Mesenchymal stem cell (in vitro differentiated cells and primary cell): ENCODE measurements at regions not wholly inside any gene's neighbourhood (a gene's known extent, or its start where the extent isn't known, plus 50 kb on each side); places are given as distances from the start of the nearest gene placed in this dataset.

Source experiments
- DNase-seq: peaks from one replicate; pipeline ENCODE4 v3.0.0-alpha.2; 2013
- H2AFZ ChIP-seq: one replicate; pipeline ENCODE4 v1.6.1; 2013; ENCODE audit warnings: low read depth, mild to moderate bottlenecking, control low read depth, inconsistent platforms, low read length, moderate library complexity
- H2AK5ac ChIP-seq: 2 replicates; pipeline ENCODE4 v1.6.1; 2013; ENCODE audit warnings: low read length, moderate library complexity, mild to moderate bottlenecking, inconsistent platforms; ENCODE audit not compliant: severe bottlenecking
- H2BK120ac ChIP-seq: one replicate; pipeline ENCODE4 v1.6.1; 2013; ENCODE audit warnings: low read depth, mild to moderate bottlenecking, inconsistent platforms, low read length, moderate library complexity
- H2BK12ac ChIP-seq, 2 experiments: one replicate each; pipeline ENCODE4 v1.6.1; 2013; ENCODE audit warnings: inconsistent platforms in 2 of 2, low read length in 2 of 2, mild to moderate bottlenecking in 2 of 2, moderate library complexity in 2 of 2, control low read depth in 1 of 2
- H2BK15ac ChIP-seq: one replicate; pipeline ENCODE4 v1.6.1; 2013; ENCODE audit warnings: mild to moderate bottlenecking, low read depth, inconsistent platforms; ENCODE audit not compliant: poor library complexity, severe bottlenecking
- H2BK5ac ChIP-seq: 2 replicates; pipeline ENCODE4 v1.6.1; 2013; ENCODE audit warnings: low read depth, mild to moderate bottlenecking, low read length, control low read depth, inconsistent platforms; ENCODE audit not compliant: poor library complexity, severe bottlenecking
- H3K14ac ChIP-seq, 2 experiments: one replicate each; pipeline ENCODE4 v1.6.1; 2013; ENCODE audit warnings: inconsistent platforms in 2 of 2, low read length in 2 of 2, control low read depth in 1 of 2, mild to moderate bottlenecking in 1 of 2, moderate library complexity in 1 of 2
- H3K18ac ChIP-seq, 2 experiments: one replicate each; pipeline ENCODE4 v1.6.1; 2013; ENCODE audit warnings: inconsistent platforms in 2 of 2, low read length in 2 of 2, control low read depth in 1 of 2, low read depth in 1 of 2, mild to moderate bottlenecking in 1 of 2
- H3K23ac ChIP-seq, 2 experiments: one replicate each; pipeline ENCODE4 v1.6.1; 2013; ENCODE audit warnings: inconsistent platforms in 2 of 2, low read length in 2 of 2, mild to moderate bottlenecking in 2 of 2, moderate library complexity in 2 of 2, control low read depth in 1 of 2
- H3K27ac ChIP-seq: 2 replicates; pipeline ENCODE4 v1.5.1; 2013; ENCODE audit warnings: mild to moderate bottlenecking, moderate library complexity, low read length, control low read depth, inconsistent platforms; ENCODE audit not compliant: poor library complexity, severe bottlenecking
- H3K27me3 ChIP-seq, 2 experiments: 2 replicates each; pipeline versions ENCODE4 v1.6.1 to v1.7.0; 2013; ENCODE audit warnings: low read length in 2 of 2, mild to moderate bottlenecking in 2 of 2, moderate library complexity in 2 of 2, control low read depth in 1 of 2, inconsistent platforms in 1 of 2; ENCODE audit not compliant: control insufficient read depth in 1 of 2, insufficient read depth in 1 of 2
- H3K36me3 ChIP-seq, 2 experiments: 2 replicates each; pipeline versions ENCODE4 v1.6.1 to v1.7.0; 2013; ENCODE audit warnings: low read length in 2 of 2, control low read depth in 1 of 2, inconsistent platforms in 1 of 2, low read depth in 1 of 2, mild to moderate bottlenecking in 1 of 2; ENCODE audit not compliant: insufficient read depth in 2 of 2, control insufficient read depth in 1 of 2
- H3K4ac ChIP-seq, 2 experiments: one replicate each; pipeline ENCODE4 v1.6.1; 2013; ENCODE audit warnings: inconsistent platforms in 2 of 2, low read length in 2 of 2, mild to moderate bottlenecking in 2 of 2, moderate library complexity in 2 of 2, control low read depth in 1 of 2, low read depth in 1 of 2
- H3K4me1 ChIP-seq: 2 replicates; pipeline ENCODE4 v1.6.1; 2013; ENCODE audit warnings: low read depth, low read length, control low read depth; ENCODE audit not compliant: control insufficient read depth, insufficient read depth
- H3K4me2 ChIP-seq: 2 replicates; pipeline ENCODE4 v1.6.1; 2013; ENCODE audit warnings: low read length, mild to moderate bottlenecking, inconsistent platforms; ENCODE audit not compliant: poor library complexity, severe bottlenecking
- H3K4me3 ChIP-seq, 2 experiments: 2 replicates each; pipeline versions ENCODE4 v1.5.1 to v1.7.0; 2013; ENCODE audit warnings: low read length in 2 of 2, mild to moderate bottlenecking in 2 of 2, control low read depth in 1 of 2, low read depth in 1 of 2; ENCODE audit not compliant: insufficient read depth in 1 of 2
- H3K79me1 ChIP-seq: replicated peaks from 2 replicates; pipeline ENCODE4 v1.6.1; 2013; ENCODE audit warnings: mild to moderate bottlenecking, control low read depth, low read length, inconsistent platforms; ENCODE audit not compliant: poor library complexity, severe bottlenecking
- H3K9ac ChIP-seq: 2 replicates; pipeline ENCODE4 v1.7.0; 2013; ENCODE audit warnings: mild to moderate bottlenecking, low read length, moderate library complexity
- H3K9me3 ChIP-seq: 2 replicates; pipeline ENCODE4 v1.7.0; 2013; ENCODE audit warnings: mild to moderate bottlenecking, low read length; ENCODE audit not compliant: control insufficient read depth
- H4K8ac ChIP-seq: one replicate; pipeline ENCODE4 v1.6.1; 2013; ENCODE audit warnings: inconsistent platforms, mild to moderate bottlenecking, low read length, moderate library complexity
- H4K91ac ChIP-seq: one replicate; pipeline ENCODE4 v1.6.1; 2013; ENCODE audit warnings: mild to moderate bottlenecking, low read length, inconsistent platforms
- WGBS: methylation state at CpG from one replicate; pipeline ENCODE4 v1.1.7; 2013; ENCODE audit warnings: mixed read lengths; 5-methylcytosine and 5-hydroxymethylcytosine counted together

DNA sequence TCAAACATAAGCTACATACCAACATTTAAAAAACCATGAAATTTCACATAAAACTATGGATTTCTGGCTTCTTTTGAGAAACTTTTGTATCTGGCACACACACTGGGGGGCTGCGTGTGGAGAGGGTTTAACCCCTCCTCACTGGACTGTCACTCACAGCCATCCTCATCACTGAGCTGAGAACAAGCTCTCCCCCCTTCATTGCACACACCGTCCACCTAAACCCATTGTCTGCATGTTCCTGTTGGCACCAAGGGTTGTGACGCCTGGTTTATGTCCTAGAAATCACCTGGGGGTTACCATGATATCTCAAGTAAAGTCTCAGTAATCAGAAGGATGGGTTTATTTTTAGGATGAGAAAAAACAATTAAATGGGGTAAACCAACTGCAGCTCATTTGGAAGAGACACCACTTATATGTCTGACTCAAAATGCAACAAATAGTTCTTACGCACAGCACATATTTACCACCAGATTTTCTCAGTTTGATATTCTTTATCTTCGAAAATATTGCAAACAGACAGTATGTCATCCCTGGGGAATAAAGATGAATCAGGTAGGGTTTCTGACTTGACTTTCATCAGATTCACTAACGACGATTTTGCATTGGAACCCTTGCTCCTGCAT, 218.5 kb upstream of the KLF6 start:
- H4K91ac ChIP-seq = no peak overlapping the region
- H3K4me3 ChIP-seq = no peak overlapping the region
- no peak overlapping the region for H2BK15ac ChIP-seq
- H2BK12ac ChIP-seq = no peak overlapping the region
- H3K18ac ChIP-seq = no peak overlapping the region
- no peaks in the 10 kb centered on the region for H3K27me3 ChIP-seq
- no peak overlapping the region for H3K4ac ChIP-seq
- H3K23ac ChIP-seq = no peak overlapping the region
- no peak overlapping the region for H2AK5ac ChIP-seq
- no peak overlapping the region for H2BK5ac ChIP-seq
- no peak overlapping the region for H3K4me2 ChIP-seq
- H3K9ac ChIP-seq = no peak overlapping the region
- 95% methylated on average over 7 of the region's 7 CpGs for WGBS
- peaks cover 2% of the 10 kb centered on the region for H3K4me1 ChIP-seq
- H2AFZ ChIP-seq = no peak overlapping the region
- peaks cover 5% of the 10 kb centered on the region for H3K9me3 ChIP-seq
- H3K14ac ChIP-seq = no peak overlapping the region
- H3K27ac ChIP-seq = no peak overlapping the region
- no peak overlapping the region for H4K8ac ChIP-seq
- H3K79me1 ChIP-seq = no peaks in the 10 kb centered on the region
- H2BK120ac ChIP-seq = no peak overlapping the region
- DNase-seq = no peak
- H3K36me3 ChIP-seq = no peaks in the 10 kb centered on the region

DNA sequence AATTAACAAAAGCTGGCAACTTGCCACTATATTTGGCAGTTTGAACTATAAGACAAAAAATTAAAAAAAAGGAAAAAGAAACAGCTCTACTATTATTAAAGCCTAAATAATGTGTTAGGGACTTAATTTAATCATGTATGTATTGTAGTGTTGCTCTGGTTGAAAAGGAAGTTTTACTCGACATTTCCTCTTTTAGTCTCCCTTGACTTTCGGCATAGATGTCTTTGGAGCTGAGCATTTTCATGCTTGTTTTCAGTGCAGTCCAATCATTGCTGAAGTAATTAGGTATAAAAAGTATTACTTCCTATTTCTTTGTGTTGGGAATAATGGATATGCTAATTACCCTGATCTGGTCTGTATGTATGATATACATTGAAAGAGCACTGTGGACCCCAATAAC, 216.8 kb upstream of the KLF6 start:
- no peaks in the 10 kb centered on the region for H3K36me3 ChIP-seq
- WGBS = 98% methylated on average over 2 of the region's 2 CpGs

DNA sequence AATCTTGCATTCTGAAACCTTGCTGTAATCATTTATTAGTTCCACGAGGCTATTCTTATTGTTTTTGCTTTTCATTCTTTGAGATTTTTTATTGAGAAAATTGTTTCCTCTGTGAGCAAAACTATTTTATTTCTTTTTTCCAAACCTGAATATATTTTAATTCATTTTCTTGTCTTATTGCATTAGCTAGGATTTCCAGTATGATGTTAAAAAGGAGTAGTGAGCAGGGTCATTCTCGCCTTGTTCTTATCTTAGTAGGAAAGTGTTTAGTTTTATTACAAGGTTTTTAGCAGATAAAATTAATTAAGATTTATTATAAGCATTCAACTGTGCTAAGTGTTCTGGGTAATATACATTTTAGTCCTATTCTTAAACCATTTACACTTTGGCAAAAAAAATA, 214.6 kb upstream of the KLF6 start:
- Histone ChIP-seq H3K27ac (no peak overlapping the region), H3K4me2 (no peak overlapping the region), H2AFZ (no peak overlapping the region), H3K18ac (no peak overlapping the region), H3K27me3 (no peaks in the 10 kb centered on the region), H2BK15ac (no peak overlapping the region), H3K4ac (no peak overlapping the region), H2BK12ac (no peak overlapping the region), H3K9ac (no peak overlapping the region), H4K91ac (no peak overlapping the region), H3K4me3 (no peak overlapping the region), H2AK5ac (no peak overlapping the region), H3K36me3 (no peaks in the 10 kb centered on the region), H4K8ac (no peak overlapping the region), H3K14ac (no peak overlapping the region), H3K79me1 (no peaks in the 10 kb centered on the region), H2BK120ac (no peak overlapping the region), H3K9me3 (peaks cover 5% of the 10 kb centered on the region), H3K4me1 (peaks cover 3% of the 10 kb centered on the region), H3K23ac (no peak overlapping the region), H2BK5ac (no peak overlapping the region)
- no peak for DNase-seq
- no CpG with 5 or more reads among the region's 2 CpGs for WGBS

More for the DNA sequence above, 216.8 kb upstream of the KLF6 start:
- H3K4me3 ChIP-seq = no peak overlapping the region
- no peak overlapping the region for H2BK15ac ChIP-seq
- H3K27me3 ChIP-seq = no peaks in the 10 kb centered on the region
- no peak overlapping the region for H3K9ac ChIP-seq
- peaks cover 5% of the 10 kb centered on the region for H3K9me3 ChIP-seq
- peaks cover 2% of the 10 kb centered on the region for H3K4me1 ChIP-seq
- no peak overlapping the region for H3K18ac ChIP-seq
- no peak overlapping the region for H3K23ac ChIP-seq
- no peak overlapping the region for H3K14ac ChIP-seq
- no peak overlapping the region for H3K27ac ChIP-seq
- no peaks in the 10 kb centered on the region for H3K79me1 ChIP-seq
- DNase-seq = no peak
- no peak overlapping the region for H4K91ac ChIP-seq
- H2AFZ ChIP-seq = no peak overlapping the region
- H2AK5ac ChIP-seq = no peak overlapping the region
- no peak overlapping the region for H3K4me2 ChIP-seq
- H2BK5ac ChIP-seq = no peak overlapping the region
- no peak overlapping the region for H2BK120ac ChIP-seq
- H2BK12ac ChIP-seq = no peak overlapping the region
- no peak overlapping the region for H4K8ac ChIP-seq
- no peak overlapping the region for H3K4ac ChIP-seq

DNA sequence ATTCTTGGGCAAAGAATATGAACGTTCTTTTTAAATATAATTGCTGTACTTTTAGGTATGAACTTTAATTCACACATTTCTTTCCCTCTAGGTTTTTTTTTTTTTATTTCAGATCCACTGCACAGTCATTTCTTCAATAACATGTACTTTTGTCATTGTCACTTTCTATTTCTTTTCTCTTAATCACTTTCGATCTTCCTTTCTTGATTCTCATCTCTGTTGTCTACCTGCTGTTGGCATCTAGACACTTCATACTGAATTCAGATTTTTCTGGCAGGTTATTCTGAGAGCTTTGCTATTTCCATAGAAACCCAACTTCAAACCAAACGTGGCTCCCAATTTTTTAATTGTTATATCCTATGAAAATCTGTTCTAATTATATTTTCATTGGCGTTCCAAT, 211.7 kb upstream of the KLF6 start:
- H3K23ac ChIP-seq = no peak overlapping the region
- no peak for DNase-seq
- H3K9ac ChIP-seq = no peak overlapping the region
- H3K79me1 ChIP-seq = no peaks in the 10 kb centered on the region
- no peak overlapping the region for H3K14ac ChIP-seq
- H3K4me1 ChIP-seq = peaks cover 9% of the 10 kb centered on the region
- H3K4me3 ChIP-seq = no peak overlapping the region
- H4K91ac ChIP-seq = no peak overlapping the region
- H2AK5ac ChIP-seq = no peak overlapping the region
- H3K27ac ChIP-seq = no peak overlapping the region
- H4K8ac ChIP-seq = no peak overlapping the region
- no peak overlapping the region for H2BK5ac ChIP-seq
- no peak overlapping the region for H2BK120ac ChIP-seq
- 100% methylated on average over 1 of the region's 4 CpGs for WGBS
- H3K27me3 ChIP-seq = no peaks in the 10 kb centered on the region
- no peak overlapping the region for H3K4ac ChIP-seq
- no peak overlapping the region for H2BK15ac ChIP-seq
- no peak overlapping the region for H2AFZ ChIP-seq
- H3K36me3 ChIP-seq = no peaks in the 10 kb centered on the region
- no peak overlapping the region for H3K4me2 ChIP-seq
- peaks cover 5% of the 10 kb centered on the region for H3K9me3 ChIP-seq
- no peak overlapping the region for H3K18ac ChIP-seq
- H2BK12ac ChIP-seq = no peak overlapping the region
